ENCODE measurements at regions not wholly inside any gene's neighbourhood (a gene's known extent, or its start where the extent isn't known, plus 50 kb on each side); places are given as distances from the start of the nearest gene placed in this dataset.

- TF ChIP-seq CTCF (IDR thresholded peaks at IDR 0.05; ENCODE audit: insufficient read depth, low read length, poor library complexity, severe bottlenecking) = no peak
- TF ChIP-seq EZH2phosphoT487 (conservative IDR thresholded peaks at IDR 0.05; ENCODE audit: low read length) = no peak
Observed at GRCh38 chr3:17979252-17979651, 236.8 kb upstream of the TBC1D5 start.

Measured in SU-DHL-6 (cell line).